ENCODE measurements at regions not wholly inside any gene's neighbourhood (a gene's known extent, or its start where the extent isn't known, plus 50 kb on each side); places are given as distances from the start of the nearest gene placed in this dataset.

DNA sequence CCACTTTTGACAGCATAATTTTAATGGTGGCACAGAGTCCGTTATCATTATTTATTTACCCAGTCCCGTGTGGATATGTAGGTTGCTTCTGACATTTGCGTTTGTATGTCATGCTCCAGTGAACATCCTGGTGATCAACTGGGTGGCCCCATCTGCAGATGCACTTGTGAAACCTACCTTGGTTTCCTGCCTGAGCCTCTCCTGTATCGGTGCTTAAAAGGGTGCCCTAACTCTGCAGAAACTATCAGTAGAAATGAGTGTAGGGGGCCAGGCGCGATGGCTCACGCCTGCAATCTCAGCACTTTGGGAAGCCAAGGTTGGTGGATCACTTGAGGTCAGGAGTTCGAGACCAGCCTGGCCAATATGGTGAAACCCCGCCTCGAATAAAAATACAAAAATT lies 92.1 kb upstream of the IER5L start:
- no peak for DNase-seq (ENCODE audit: low read depth in 2 of 2)

DNA sequence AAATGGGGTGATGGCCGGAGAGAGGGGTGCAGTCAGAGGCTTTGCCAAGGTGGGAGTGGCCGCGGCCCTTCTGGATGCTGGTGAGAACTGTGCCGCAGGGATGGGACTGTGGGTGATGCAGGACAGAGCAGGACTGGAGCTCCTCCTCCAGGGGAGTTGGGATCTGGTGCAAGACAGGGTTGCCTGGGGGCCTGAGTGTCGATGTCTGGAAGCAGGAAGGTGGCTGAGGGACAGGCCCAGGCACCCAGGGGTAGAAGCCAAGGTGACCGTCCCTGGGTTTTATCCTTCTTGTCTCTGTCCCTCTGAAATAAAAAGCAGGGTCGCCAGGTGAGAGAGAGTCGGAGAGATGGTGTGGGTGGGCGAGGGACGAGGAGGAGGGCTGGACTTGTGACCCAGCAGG lies 89.1 kb upstream of the IER5L start:
- no peak for DNase-seq (ENCODE audit: low read depth in 2 of 2)

DNA sequence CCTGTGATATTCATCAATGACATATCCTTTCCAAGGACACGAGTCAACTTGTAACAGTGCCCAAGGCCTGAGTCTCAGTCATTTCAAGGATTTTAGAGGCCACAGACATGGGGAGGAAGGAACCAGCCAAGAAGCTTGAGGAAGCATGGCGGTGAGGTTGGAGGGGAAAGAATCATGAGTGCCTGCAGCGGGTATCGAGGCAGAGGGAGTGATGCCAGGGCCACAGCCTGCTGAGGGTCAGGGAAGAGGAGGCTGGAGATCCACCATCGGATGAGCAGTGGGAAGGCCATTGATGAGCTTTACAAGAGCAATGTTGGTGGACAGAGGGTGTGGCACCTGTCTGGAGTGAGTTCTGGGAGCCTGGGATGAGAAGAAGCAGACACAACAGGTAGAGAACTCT lies 88.5 kb upstream of the IER5L start:
- DNase-seq (ENCODE audit: low read depth in 2 of 2) = no peak

DNA sequence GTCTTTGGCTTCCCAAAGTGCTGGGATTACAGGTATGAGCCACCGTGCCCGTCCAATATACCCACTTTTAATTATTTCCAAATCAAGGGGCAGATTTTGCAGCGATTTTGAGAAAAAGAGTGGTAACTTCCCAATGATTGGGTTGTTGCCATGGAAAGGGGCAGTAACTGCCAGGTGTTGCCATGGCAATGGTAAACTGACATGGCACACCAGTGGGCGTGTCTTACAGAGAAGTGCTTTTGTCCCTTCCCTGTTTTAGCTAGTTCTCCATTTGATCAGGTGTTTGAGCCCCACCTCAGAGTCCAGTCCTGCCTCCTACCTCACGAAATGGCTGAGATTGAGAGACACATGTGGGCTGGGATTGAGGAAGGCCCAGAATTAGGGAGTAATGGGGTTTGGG lies 86.3 kb upstream of the IER5L start:
- DNase-seq (ENCODE audit: low read depth in 2 of 2) = no peak

DNA sequence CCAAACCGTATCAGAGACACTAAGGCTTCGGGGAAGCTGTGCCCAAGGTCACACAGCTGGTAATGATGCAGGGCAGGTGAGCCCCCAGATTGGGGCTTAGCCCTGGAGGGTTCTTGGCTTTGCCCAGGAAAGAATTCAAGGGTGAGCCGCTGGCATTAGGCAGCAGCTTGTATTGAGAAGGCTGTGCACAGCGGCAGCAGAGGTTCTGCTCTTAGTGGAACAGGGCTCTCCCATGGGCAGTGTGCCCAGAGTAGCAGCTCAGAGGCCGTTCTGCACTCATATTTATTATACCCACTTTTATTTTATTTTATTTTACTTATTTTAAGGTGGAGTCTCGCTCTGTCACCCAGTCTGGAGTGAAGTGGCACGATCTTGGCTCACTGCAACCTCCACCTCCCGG lies 85.8 kb upstream of the IER5L start:
- DNase-seq (ENCODE audit: low read depth in 2 of 2) = no peak

DNA sequence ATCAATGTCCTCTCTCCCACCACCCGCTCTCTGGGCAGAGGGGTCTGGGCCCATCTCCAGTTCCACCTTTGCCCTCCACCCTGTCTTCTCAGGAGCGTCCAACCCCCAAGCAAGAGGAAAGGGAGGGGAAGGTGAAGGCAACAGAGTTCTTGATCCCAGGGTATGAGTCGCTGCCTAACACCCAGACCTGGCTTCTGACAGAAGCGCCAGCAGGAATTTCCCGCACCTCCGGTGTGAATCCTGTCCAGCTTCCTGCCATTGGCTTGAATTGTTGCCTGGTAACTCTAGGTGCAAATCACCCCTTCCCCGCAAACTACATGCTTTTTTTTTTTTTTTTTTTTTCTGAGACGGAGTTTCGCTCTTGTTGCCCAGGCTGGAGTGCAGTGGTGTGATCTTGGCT lies 84.2 kb upstream of the IER5L start:
- DNase-seq (ENCODE audit: low read depth in 2 of 2) = no peak

DNA sequence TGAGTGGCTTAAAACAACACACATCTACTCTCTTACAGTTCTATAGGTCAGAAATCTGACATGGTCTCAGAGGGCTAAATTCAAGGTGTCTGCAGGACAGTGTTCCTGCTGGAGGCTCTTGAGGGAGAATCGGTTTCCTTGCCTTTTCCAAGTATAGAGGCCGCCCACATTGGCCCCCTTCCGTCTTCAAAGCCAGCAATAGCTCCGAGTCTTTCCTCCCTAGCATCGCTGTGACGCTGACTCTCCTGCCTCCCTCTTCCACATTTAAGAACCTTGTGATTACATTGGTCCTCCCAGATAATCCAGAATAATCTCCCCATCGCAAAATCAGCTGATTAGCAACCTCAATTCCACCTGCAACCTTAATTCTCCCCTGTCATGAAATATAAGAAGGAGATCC lies 81.3 kb upstream of the IER5L start:
- no peak for DNase-seq (ENCODE audit: low read depth in 2 of 2)

DNA sequence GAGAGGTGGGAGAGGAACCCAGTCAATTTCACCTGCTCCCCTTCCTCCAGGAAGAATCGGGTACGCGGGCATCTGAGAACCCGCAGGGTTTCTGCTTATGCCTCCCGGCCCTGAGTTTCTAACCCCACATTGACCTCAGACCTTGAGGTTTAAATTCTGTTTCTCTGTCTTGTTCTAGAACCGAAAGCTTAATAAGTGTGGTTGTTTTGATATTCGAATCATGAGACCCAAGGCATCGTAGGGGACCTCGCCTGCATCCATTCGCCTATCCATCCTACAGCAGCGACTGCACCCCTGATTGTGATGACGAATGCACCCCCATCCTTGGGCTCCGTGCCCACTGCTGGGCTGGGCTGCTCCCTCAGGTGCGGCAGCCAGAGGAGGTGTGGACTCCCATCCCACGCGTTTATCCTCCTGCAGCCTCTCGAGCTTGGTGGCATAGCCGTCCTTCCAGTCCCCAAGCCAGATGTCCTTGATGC lies 80.8 kb upstream of the IER5L start:
- DNase-seq (ENCODE audit: low read depth in 2 of 2) = no peak

DNA sequence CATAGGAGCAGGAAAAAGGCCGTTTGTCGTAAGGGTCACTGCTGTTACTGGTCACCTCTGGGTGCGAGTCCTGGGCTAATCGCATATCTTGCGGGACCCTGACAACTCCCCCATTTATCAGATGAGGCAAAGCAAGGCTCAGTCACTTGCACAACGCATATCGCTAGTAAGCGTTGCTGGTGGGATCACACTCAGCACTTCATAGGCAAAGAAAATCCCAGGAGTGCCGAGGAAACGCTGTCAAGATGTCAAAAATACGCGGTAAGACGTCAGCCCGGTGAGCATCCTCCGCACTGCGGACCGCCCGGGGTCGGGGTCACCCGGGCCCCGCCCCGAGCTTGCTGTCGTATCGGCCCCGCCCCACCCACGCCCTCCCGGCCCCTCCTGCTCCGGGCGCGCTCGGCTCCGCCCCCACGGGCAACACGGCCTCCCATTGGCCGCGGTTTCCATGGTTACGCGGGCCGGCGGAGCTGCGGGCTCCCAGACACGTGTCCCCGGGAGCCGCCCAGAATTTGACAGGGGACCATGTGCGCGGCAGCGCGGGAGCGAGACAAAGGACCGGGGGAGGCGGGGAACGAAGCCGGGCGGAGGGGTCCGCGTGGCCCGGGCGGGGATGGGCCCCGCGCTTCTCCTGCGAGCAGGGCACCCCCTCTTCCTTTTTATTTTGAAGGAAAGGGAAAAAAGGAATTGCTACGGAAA lies 80.2 kb upstream of the IER5L start:
- peak; percentile 77 to 79 for DNase-seq (ENCODE audit: low read depth in 2 of 2)

DNA sequence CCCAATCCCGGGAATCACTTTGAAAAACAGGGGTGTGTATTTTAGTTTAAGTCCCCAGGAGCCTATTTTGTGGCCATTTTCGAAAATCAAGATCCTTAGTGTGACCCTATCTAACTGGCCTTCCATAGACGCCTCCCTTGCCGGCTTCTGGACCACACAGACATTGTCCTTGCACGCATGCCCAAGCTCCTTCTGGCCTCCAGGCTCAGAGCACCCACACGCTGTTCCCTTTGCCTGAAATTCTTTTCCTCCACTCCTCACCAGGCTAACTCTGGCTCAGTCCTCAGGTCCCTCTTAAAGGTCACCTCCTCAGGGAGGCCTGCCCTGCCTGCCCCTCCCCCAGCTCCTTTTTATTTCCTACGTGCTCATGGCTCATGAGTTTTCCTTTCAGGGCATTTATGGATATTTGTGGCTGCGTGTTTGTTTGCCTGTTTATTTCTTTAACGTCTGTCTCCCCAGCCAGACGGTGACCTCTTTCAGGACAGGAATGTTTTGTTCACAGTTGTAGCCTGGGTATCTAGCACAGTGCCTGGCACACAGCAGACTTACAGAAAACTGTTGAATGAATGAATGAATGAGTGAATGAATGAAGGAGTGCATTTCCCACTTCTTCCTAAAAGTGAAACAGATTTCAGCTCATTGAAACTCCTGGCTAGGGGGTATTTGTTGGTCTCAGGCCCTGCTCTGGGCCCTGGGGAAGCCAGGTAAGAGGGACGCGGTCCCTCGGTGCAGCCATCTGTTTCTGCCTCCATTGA lies 79.1 kb upstream of the IER5L start:
- no peak for DNase-seq (ENCODE audit: low read depth in 2 of 2)

DNA sequence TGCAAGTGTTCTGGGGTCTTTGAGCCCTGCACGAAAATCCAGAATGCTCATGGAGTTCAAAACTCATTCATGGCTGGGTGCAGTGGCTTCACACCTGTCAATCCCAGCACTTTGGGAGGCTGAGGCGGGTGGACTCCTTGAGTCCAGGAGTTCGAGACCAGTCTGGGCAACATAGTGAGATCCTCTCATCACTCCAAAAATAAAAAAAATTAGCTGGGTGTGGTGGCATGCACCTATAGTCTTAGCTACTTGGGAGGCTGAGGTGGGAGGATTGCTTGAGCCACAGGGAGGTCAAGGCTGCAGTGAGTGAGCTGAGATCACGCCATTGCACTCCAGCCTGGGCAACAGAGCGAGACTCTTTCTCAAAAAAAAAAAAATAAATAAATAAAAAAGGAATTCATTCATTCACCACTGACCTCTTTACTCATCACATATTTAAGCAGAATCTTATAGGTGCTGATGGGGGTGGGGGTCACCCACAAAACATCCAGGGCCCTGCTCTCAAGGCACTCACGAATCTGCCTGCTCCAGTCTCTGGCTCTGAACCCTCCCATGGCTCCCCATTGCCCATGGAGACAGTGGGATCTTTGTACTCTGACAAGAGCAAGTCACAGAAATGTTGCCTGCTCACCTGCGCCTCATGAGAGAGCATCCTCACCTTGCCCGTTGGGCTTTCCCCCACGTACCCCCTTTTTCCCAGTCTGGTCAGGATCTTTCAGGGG lies 76.7 kb upstream of the IER5L start:
- no peak for DNase-seq (ENCODE audit: low read depth in 2 of 2)

DNA sequence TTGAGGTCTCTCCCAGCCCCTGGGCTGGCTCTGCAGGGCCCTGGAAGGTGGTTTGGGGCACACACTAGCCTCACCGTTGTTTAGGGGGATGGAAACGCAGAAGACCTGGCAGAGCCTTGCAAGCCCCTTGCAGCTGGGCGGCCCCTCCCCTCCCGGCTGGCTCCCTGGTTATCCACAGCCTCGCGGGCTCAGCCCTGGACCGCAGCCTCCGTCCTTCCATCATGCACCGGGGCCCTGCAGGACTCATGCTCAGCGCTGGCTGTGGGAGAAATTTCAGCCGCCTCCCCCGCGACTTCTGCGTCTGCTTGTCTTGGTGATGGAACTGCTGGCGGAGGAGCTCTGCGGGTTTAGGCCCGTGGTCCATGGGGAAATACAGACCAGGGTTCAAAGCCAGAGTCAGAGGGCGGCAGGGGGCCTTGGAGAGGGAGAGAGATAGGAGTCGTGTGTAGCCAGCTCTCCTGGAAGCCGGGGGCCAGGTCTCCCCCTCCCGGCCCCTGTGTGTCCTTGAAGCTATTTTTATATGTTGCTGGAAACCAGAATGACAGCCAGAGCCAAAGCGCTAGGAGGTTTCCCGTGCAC lies 75.8 kb upstream of the IER5L start:
- no peak for DNase-seq (ENCODE audit: low read depth in 2 of 2)

DNA sequence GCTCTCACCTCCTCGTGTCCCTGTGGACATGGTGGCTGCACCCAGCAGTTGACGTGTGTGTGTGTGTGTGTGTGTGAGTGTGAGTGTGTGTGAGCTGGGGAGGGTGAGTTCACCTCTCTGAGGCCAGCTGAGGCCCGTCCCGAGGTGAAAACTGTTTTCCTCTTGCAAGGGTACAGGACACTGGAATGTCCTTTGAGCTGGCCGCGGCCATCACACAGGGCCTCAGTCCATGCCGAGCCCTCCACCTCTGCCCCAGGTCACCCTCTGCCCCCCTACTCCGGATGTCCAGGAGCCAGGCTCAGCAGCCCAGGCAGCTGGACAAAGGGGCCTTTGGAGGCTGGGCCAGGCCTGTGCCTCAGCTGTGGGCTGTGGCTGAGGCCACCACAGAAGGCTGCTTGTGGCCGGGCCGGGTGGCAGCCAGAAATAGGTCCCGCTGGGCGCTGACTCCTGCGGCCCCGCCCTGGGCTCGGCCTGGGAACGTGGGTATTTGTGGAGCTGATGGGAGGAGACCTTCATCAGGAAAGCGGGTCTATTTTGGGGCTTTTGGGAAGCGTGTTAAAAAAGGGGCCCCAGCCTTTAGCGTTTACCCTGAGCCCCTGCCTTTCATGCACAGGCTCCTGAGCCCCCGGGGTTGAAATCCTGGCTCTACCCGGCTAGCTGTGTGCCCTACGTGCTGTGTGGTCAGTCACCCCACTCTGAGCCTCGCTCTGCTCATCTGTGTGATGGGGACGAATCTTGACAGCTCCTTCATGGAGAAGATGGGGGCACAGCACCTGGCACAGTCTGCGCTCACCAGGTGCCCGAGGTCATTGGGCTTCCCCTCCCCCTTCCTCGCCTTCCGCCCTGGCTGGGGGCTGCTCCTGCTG lies 75.1 kb upstream of the IER5L start:
- no peak for DNase-seq (ENCODE audit: low read depth in 2 of 2)

DNA sequence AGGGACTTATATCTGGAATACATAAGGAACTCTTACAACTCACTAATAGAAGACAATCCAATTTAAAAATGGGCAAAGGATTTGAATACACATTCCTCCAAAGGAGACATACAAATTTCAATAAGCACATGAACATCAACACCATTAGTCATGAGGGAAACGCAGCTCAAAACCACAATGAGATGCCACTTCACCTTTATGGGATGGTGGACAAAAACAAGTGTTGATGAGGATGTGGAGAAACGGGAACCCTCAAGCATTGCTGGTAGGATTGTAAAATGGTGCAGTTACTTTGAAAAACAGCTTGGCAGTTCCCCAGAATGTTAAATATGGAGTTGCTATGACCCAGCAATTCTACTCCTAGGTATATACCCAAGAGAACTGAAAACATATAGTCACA lies 72.7 kb upstream of the IER5L start:
- DNase-seq (ENCODE audit: low read depth in 2 of 2) = no peak

DNA sequence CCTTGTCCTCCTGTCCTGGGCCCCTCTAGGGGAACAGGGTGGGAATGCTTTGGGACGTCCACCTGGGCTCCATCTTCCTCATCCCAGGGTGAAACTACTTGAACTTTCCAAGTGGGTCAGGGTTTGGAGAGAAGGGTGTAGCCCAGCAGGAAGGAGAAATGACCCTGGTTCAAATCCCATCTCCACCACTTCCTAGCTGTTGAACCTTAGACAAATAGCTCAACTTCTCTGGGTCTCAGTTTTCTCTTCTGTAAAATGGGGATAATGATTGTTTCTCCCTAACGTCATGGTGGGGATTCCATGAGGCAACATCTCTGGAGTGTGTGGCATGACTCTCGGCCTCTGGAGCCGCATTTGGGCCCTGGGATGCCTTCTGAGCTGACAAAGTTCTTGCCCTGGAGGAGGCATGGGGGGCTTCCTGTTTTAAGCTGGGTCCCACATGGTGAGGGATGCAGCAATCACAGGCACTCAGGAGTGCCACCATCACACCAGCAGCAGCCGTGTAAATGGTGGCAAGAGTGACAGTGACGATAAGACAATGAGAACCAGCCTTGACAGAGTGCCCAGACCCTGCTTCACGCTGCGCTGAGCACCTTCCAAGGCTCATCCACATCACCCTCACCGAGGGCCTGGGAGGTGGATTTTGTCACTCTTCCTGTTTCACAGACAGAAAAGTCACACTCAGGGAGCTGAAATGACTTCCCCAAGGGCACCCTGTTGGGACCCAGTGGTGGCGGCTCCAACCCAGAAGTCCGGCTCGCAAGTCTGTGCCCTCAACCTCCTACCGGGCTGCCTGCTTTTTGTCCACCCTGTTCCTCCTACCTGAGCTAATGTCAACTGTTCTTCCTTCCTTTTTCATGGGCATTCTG lies 69.5 kb upstream of the IER5L start:
- no peak for DNase-seq (ENCODE audit: low read depth in 2 of 2)

DNA sequence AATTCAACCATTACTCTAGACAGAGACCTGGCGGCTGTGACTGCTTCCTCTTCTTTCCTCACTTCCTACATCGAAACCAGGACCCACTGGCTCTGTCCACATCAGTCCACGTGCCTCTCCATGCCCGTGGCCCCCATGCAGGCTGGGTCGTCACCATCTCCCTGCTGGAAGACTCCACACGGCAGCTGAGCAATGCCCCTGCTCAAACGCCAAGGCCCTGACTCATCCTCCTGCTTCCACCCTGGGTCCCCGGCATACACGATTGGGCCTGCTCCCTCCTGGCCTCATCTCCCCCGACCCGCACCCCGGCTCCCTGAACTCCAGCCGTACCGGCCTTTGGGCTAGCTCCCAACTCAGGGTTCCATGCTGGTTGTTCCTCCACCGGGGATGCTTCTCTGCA lies 67.2 kb upstream of the IER5L start:
- no peak for DNase-seq (ENCODE audit: low read depth in 2 of 2)

DNA sequence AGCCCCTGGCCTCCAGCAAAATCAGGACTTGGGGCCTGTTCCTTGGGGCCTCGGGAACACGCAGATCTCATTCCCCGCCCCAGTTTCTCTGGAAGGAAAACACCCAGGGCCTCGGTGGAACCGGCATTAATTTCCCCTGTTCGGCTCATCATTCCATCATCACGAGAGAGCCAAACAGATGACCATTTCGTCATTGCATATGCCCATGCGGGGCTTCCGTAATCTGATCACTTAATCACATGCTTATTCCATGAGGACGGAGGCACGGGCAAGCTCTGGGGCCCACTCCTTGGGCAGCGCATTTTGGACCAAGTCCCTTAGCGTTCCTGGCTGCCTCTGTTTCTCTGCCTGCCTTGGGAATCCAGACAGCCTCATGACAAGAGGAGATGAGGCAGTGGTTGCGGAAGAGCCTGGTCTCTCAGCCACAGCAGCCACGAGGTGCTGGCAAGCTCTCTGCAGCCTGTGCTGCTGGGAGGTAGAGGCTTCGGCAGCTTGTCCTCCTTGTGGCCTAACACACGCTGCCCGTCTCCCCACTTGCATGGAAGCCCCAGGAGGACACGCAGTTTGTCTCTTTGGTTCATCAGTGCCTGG lies 65.0 kb upstream of the IER5L start:
- DNase-seq (ENCODE audit: low read depth in 2 of 2) = no peak

DNA sequence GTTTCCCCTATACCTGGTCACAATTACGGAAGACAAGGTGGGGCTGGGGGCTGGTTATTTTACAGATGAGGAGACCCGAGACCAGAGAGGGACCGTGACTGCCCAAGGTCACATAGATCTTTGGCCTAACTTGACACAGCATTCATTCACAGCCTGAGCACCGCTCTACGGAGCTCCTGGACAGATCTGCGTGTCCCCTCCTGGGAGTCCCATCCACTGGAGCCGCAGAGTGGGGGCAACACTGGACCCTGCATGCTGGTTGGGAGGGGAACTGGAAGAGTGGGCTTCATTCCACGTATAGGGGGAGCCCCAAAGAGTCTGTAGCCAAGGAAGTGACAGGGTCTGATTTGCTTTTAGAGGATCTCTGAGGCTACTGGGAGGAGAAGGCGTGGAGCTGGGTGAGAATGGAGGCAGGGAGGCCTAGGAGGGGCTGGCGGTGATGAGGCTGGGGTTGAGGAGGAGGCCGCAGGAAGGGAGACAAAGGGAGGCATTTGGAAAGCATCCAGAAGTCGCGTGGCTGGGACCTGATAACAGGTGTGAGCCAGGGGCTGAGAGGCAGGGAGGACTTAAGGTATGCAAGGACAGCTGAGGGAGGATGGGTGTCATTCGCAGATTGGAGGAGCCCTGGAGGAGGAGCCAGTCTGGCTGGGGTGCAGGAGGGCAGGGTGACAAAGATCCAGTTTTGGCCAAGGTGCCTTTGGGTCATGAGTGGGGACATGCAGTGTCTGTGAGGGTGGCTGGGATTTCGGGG lies 64.3 kb upstream of the IER5L start:
- no peak for DNase-seq (ENCODE audit: low read depth in 2 of 2)

DNA sequence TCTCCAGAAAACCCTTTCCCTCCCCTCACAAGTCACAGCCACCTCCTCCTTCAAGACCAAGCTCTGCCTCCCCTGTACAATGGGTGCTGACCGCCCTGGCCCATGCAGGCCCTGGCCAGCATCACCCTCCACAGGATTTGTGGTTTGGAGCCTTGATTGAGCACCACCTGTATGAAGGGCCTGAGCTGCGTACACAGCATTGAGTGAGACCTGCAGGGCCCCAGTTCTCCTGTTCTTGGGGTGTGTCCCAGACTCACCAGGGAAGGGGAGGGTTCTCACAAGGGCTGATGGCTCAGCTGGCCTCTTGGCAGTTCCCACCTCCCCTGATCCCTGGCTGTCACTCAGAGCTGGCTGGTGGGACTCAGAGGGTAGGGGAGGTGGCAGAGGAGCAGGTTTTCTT lies 63.7 kb upstream of the IER5L start:
- no peak for DNase-seq (ENCODE audit: low read depth in 2 of 2)

Data from fibroblast of skin of left quadriceps (primary cell).